Testis (tissue), 2 donors: ENCODE measurements at regions not wholly inside any gene's neighbourhood (a gene's known extent, or its start where the extent isn't known, plus 50 kb on each side); places are given as distances from the start of the nearest gene placed in this dataset.

Experiments
- CTCF ChIP-seq, 3 experiments: fragments of 450-650 bp in 2 of 3; fragments of 200-600 bp in 1 of 3; sonication (generic) in 1 of 3; IDR thresholded peaks; one replicate each; pipeline ENCODE4 v1.5.1; 2016 to 2019; ENCODE audit warnings: antibody characterized with exemption in 3 of 3, mild to moderate bottlenecking in 2 of 3, moderate library complexity in 1 of 3
- POLR2A ChIP-seq: fragments of 450-650 bp; IDR thresholded peaks from one replicate; pipeline ENCODE4 v1.6.1; 2017; ENCODE audit warnings: antibody characterized with exemption, mild to moderate bottlenecking, moderate library complexity

- TF ChIP-seq CTCF (IDR thresholded peaks at IDR 0.05) (no peak), POLR2A (no peak)
Measured at GRCh38 chr14:86639146-86639545, 1109.2 kb downstream of the FLRT2 start.
